Endodermal cell (in vitro differentiated cells): ENCODE measurements at regions not wholly inside any gene's neighbourhood (a gene's known extent, or its start where the extent isn't known, plus 50 kb on each side); places are given as distances from the start of the nearest gene placed in this dataset.

Source experiments
- DNase-seq: peaks from one replicate; pipeline ENCODE4 v3.0.0-alpha.2; 2017
- H3K27ac ChIP-seq: 2 replicates; pipeline ENCODE4 v1.5.1; 2013; ENCODE audit warnings: mild to moderate bottlenecking, low read depth, low read length, moderate library complexity
- H3K27me3 ChIP-seq: 2 replicates; pipeline ENCODE4 v1.6.1; 2013; ENCODE audit warnings: mild to moderate bottlenecking, low read length, moderate library complexity; ENCODE audit not compliant: insufficient read depth, control insufficient read depth, poor library complexity, severe bottlenecking
- H3K36me3 ChIP-seq: 2 replicates; pipeline ENCODE4 v1.7.0; 2013; ENCODE audit warnings: mild to moderate bottlenecking, low read length, moderate library complexity; ENCODE audit not compliant: control insufficient read depth, insufficient read depth
- H3K4me1 ChIP-seq: one replicate; pipeline ENCODE4 v1.7.0; 2013; ENCODE audit warnings: low read length; ENCODE audit not compliant: control insufficient read depth, insufficient read depth
- H3K4me3 ChIP-seq: 2 replicates; pipeline ENCODE4 v1.5.1; 2013; ENCODE audit warnings: mild to moderate bottlenecking, low read length, moderate library complexity
- H3K9ac ChIP-seq: 2 replicates; pipeline ENCODE4 v1.6.1; 2013; ENCODE audit warnings: mild to moderate bottlenecking, low read length, moderate library complexity; ENCODE audit not compliant: poor library complexity, severe bottlenecking; ENCODE audit errors: extremely low read depth
- H3K9me3 ChIP-seq: 2 replicates; pipeline ENCODE4 v1.6.1; 2013; ENCODE audit warnings: mild to moderate bottlenecking, low read length, moderate library complexity; ENCODE audit not compliant: control insufficient read depth
- H3K27ac Mint-ChIP-seq: 2 replicates; pipeline ENCODE4 v1.8.0; 2020; ENCODE audit warnings: mixed read lengths
- H3K27me3 Mint-ChIP-seq: 2 replicates; pipeline ENCODE4 v1.8.0; 2021; ENCODE audit warnings: mild to moderate bottlenecking, mixed read lengths; ENCODE audit not compliant: insufficient read depth
- H3K36me3 Mint-ChIP-seq: 2 replicates; pipeline ENCODE4 v1.8.0; 2020; ENCODE audit warnings: low read depth, mixed read lengths
- H3K4me1 Mint-ChIP-seq: 2 replicates; pipeline ENCODE4 v1.8.0; 2020; ENCODE audit warnings: mixed read lengths
- H3K4me3 Mint-ChIP-seq: 2 replicates; pipeline ENCODE4 v1.8.0; 2020; ENCODE audit warnings: mild to moderate bottlenecking, moderate library complexity, mixed read lengths
- H3K9me3 Mint-ChIP-seq: 2 replicates; pipeline ENCODE4 v1.8.0; 2020; ENCODE audit warnings: mild to moderate bottlenecking, mixed read lengths
- WGBS, 2 experiments: methylation state at CpG; one replicate each; pipeline versions ENCODE4 v1.1.5 to v1.1.7; 2013; ENCODE audit warnings: missing lambda C conversion rate in 2 of 2, mixed read lengths in 1 of 2; ENCODE audit not compliant: insufficient coverage in 1 of 2, insufficient read length in 1 of 2; 5-methylcytosine and 5-hydroxymethylcytosine counted together
- TF ChIP-seq, protein P1 (sequence below): fragments of 200-600 bp; sonication (generic); conservative IDR thresholded peaks from 2 replicates; pipeline ENCODE4 v1.5.0; 2021; ENCODE audit warnings: antibody characterized with exemption, mild to moderate bottlenecking

DNA sequence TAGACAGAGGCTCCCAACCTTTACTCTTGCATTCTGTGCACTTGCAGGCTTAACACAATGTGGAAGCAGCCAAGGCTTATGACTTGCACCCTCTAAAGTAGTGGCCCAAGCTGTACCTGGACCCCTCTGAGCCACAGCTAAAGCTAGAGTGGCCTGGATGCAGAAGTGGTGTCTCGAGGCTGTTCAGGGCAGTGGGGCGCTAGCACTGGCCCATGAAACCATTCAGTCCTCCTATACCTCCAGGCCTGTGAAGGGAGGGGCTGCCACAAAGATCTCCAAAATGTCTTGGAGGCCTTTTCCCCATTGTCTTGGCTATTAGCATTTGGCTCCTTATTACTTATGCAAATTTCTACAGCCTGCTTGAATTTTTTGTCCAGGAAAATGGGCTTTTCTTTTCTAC lies 207.7 kb downstream of the OSR1 start:
- TF ChIP-seq, protein P1, sequence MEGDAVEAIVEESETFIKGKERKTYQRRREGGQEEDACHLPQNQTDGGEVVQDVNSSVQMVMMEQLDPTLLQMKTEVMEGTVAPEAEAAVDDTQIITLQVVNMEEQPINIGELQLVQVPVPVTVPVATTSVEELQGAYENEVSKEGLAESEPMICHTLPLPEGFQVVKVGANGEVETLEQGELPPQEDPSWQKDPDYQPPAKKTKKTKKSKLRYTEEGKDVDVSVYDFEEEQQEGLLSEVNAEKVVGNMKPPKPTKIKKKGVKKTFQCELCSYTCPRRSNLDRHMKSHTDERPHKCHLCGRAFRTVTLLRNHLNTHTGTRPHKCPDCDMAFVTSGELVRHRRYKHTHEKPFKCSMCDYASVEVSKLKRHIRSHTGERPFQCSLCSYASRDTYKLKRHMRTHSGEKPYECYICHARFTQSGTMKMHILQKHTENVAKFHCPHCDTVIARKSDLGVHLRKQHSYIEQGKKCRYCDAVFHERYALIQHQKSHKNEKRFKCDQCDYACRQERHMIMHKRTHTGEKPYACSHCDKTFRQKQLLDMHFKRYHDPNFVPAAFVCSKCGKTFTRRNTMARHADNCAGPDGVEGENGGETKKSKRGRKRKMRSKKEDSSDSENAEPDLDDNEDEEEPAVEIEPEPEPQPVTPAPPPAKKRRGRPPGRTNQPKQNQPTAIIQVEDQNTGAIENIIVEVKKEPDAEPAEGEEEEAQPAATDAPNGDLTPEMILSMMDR, result no peak
- peaks cover 34% of the 10 kb centered on the region for H3K9me3 ChIP-seq
- peaks cover 38% of the 10 kb centered on the region for H3K9me3 Mint-ChIP-seq
- H3K4me3 ChIP-seq, result no peak overlapping the region
- no peak overlapping the region for H3K27ac ChIP-seq
- H3K9ac ChIP-seq, result no peak overlapping the region
- no peak for DNase-seq
- H3K4me3 Mint-ChIP-seq, result no peak overlapping the region
- peaks cover 9% of the 10 kb centered on the region for H3K36me3 Mint-ChIP-seq
- H3K27me3 ChIP-seq, result no peaks in the 10 kb centered on the region
- H3K36me3 ChIP-seq, result no peaks in the 10 kb centered on the region
- no peaks in the 10 kb centered on the region for H3K4me1 Mint-ChIP-seq
- WGBS, 2 experiments, result 83 to 100% methylated on average over 2 of the region's 2 CpGs
- no peaks in the 10 kb centered on the region for H3K27me3 Mint-ChIP-seq
- no peak overlapping the region for H3K27ac Mint-ChIP-seq
- H3K4me1 ChIP-seq, result no peaks in the 10 kb centered on the region

DNA sequence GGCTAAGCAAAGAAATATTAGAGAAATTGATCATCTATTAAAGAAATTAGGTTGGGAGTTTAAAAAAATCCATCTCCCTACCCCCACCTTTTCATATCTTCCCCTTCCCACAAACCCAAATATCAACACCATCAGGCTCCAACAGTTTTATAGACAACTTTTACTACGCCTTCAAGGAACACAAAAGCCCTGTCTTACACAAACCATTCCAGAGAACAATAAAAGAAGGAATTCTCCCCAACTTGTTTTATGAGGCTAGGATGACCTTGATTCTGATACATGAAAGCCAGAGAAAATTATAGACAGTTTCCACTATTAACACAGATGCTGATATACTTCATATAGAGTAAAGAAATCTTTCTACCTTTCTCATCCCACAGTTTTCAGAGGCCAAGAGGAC lies 211.6 kb downstream of the OSR1 start:
- Histone ChIP-seq H3K27me3 (no peaks in the 10 kb centered on the region), H3K4me3 (no peak overlapping the region), H3K9ac (no peak overlapping the region), H3K36me3 (no peaks in the 10 kb centered on the region), H3K9me3 (peaks cover 28% of the 10 kb centered on the region), H3K27ac (no peak overlapping the region), H3K4me1 (no peaks in the 10 kb centered on the region)
- no peaks in the 10 kb centered on the region for H3K27me3 Mint-ChIP-seq
- no peak overlapping the region for H3K27ac Mint-ChIP-seq
- H3K9me3 Mint-ChIP-seq, result peaks cover 27% of the 10 kb centered on the region
- 100% methylated on average over 1 of the region's 1 CpG; no CpG with 5 or more reads in 1 of the 2 experiments for WGBS, 2 experiments
- no peak overlapping the region for H3K4me3 Mint-ChIP-seq
- H3K36me3 Mint-ChIP-seq, result peaks cover 9% of the 10 kb centered on the region
- TF ChIP-seq, protein P1, result no peak
- DNase-seq, result no peak
- peaks cover 4% of the 10 kb centered on the region for H3K4me1 Mint-ChIP-seq

DNA sequence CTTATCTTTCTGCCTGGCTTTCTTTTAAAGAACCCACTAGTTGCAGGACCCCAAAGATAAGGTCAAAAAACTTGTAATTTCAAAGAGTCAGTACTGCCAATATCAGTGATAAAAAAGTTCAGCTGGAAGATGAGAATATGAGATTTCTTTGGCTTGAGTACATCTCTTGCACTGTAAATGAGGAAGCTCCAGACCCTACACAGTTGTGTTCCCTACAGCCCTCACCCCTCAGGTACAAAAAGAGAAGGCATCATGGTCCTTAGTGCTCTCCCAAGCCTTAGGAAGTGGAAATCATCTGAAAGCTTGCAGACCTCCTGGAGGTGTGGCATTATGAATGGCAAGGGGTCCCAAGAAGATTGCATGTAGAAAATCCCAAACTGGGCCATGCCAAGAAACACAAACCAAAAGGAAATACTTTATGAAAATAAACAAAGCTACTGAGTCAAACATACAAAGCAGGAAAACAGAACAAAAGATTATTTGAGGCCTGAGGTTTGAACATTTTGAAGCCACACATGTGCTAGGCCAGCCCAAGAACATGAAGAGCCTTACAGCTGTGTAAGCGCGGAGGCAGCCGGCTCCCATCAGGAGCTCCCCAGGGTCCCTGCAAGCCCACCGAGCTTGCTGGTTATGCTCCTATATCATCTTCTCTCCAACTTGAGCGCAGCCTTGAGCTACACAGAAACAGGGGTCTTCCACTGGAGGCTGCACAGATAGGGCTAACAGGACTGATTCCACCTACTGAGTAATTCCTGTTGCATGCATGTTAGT lies 217.0 kb downstream of the OSR1 start:
- no peak overlapping the region for H3K9ac ChIP-seq
- Mint-ChIP-seq H3K36me3 (no peaks in the 10 kb centered on the region), H3K4me1 (peaks cover 41% of the 10 kb centered on the region), H3K9me3 (no peaks in the 10 kb centered on the region), H3K27me3 (no peaks in the 10 kb centered on the region), H3K27ac (no peak overlapping the region), H3K4me3 (no peak overlapping the region)
- DNase-seq, result no peak
- H3K9me3 ChIP-seq, result no peaks in the 10 kb centered on the region
- TF ChIP-seq, protein P1, result no peak
- no peak overlapping the region for H3K27ac ChIP-seq
- H3K27me3 ChIP-seq, result no peaks in the 10 kb centered on the region
- H3K4me3 ChIP-seq, result no peak overlapping the region
- 88 to 98% methylated on average over 2 to 5 of the region's 5 CpGs for WGBS, 2 experiments
- H3K4me1 ChIP-seq, result peaks cover 8% of the 10 kb centered on the region
- no peaks in the 10 kb centered on the region for H3K36me3 ChIP-seq
